Naive thymus-derived CD4-positive, alpha-beta T cell (primary cell): ENCODE measurements at regions not wholly inside any gene's neighbourhood (a gene's known extent, or its start where the extent isn't known, plus 50 kb on each side); places are given as distances from the start of the nearest gene placed in this dataset.

ENCODE experiments used
- ATAC-seq: fragments of 150-1000 bp; cut with Tn5 transposase; 2 replicates; pipeline ENCODE4 v1.10.0; 2021; ENCODE audit warnings: mild to moderate bottlenecking, moderate library complexity
- CTCF ChIA-PET: fragments of 350-600 bp; sonication (Branson Sonifier 250); formaldehyde crosslinking; loops from one replicate; lab custom pipeline; 2021; ENCODE audit warnings: antibody characterized with exemption; lab: Charles Lee
- POLR2A ChIA-PET: fragments of 350-600 bp; sonication (Branson Sonifier 250); formaldehyde crosslinking; loops from one replicate; lab custom pipeline; 2021; ENCODE audit warnings: antibody characterized with exemption, inconsistent platforms; lab: Charles Lee
- DNase-seq, 9 donors: peaks; one replicate each; pipeline versions ENCODE4 v3.0.0 to v3.0.0-alpha.2; 2020 to 2022; ENCODE audit warnings: mixed read lengths in 1 of 9
- H3K27ac ChIP-seq: one replicate; pipeline ENCODE4 v1.7.0; 2013; ENCODE audit warnings: mild to moderate bottlenecking, low read depth, low read length, moderate library complexity
- H3K27me3 ChIP-seq, 2 donors: one replicate each; pipeline ENCODE4 v1.7.0; 2013; ENCODE audit warnings: low read length in 2 of 2, mild to moderate bottlenecking in 2 of 2, moderate library complexity in 2 of 2; ENCODE audit not compliant: control insufficient read depth in 2 of 2, insufficient read depth in 2 of 2
- H3K36me3 ChIP-seq, 3 experiments: 1 replicate in 2 of 3; 2 replicates in 1 of 3; pipeline ENCODE4 v1.7.0; 2013; ENCODE audit warnings: low read length in 3 of 3, mild to moderate bottlenecking in 3 of 3, moderate library complexity in 1 of 3; ENCODE audit not compliant: insufficient read depth in 3 of 3, control insufficient read depth in 2 of 3
- H3K4me1 ChIP-seq, 2 donors: one replicate each; pipeline ENCODE4 v1.7.0; 2013; ENCODE audit warnings: low read length in 2 of 2, mild to moderate bottlenecking in 2 of 2, moderate library complexity in 1 of 2; ENCODE audit not compliant: control insufficient read depth in 2 of 2, insufficient read depth in 2 of 2
- H3K4me3 ChIP-seq: 2 replicates; pipeline ENCODE4 v1.7.0; 2013; ENCODE audit warnings: mild to moderate bottlenecking, low read length
- H3K9me3 ChIP-seq, 3 experiments: 1 replicate in 2 of 3; 2 replicates in 1 of 3; pipeline ENCODE4 v1.7.0; 2013; ENCODE audit warnings: low read length in 3 of 3; ENCODE audit not compliant: control insufficient read depth in 2 of 3
- H3K27ac Mint-ChIP-seq, 9 donors: one replicate each; pipeline ENCODE4 v1.8.0; 2020 to 2022; ENCODE audit warnings: mixed read lengths in 9 of 9, mild to moderate bottlenecking in 8 of 9, moderate library complexity in 5 of 9, inconsistent platforms in 2 of 9
- H3K27me3 Mint-ChIP-seq, 5 donors: one replicate each; pipeline ENCODE4 v1.8.0; 2021 to 2022; ENCODE audit warnings: mixed read lengths in 5 of 5, mild to moderate bottlenecking in 1 of 5
- H3K36me3 Mint-ChIP-seq, 5 donors: one replicate each; pipeline ENCODE4 v1.8.0; 2020 to 2022; ENCODE audit warnings: mixed read lengths in 5 of 5, mild to moderate bottlenecking in 3 of 5, inconsistent platforms in 1 of 5
- H3K4me1 Mint-ChIP-seq, 7 donors: one replicate each; pipeline ENCODE4 v1.8.0; 2020 to 2022; ENCODE audit warnings: mixed read lengths in 7 of 7, mild to moderate bottlenecking in 3 of 7, inconsistent platforms in 1 of 7
- H3K4me3 Mint-ChIP-seq, 10 donors: one replicate each; pipeline ENCODE4 v1.8.0; 2020 to 2022; ENCODE audit warnings: mild to moderate bottlenecking in 10 of 10, mixed read lengths in 10 of 10, moderate library complexity in 6 of 10, inconsistent platforms in 2 of 10
- H3K9me3 Mint-ChIP-seq, 11 donors: one replicate each; pipeline ENCODE4 v1.8.0; 2020 to 2022; ENCODE audit warnings: mixed read lengths in 11 of 11, mild to moderate bottlenecking in 4 of 11, inconsistent platforms in 1 of 11, moderate library complexity in 1 of 11
- intact Hi-C, 2 donors: fragments of 100-400 bp; cut with micrococcal nuclease; formaldehyde crosslinking; loops; one replicate each; pipeline ENCODE4 v1.15.1; 2023

- H3K27ac Mint-ChIP-seq: peak overlapping the region in 1 of 9 donors; percentile 13
- H3K36me3 Mint-ChIP-seq: peaks cover 0 to 6% (median 4%) of the 10 kb centered on the region in 5 donors
- DNase-seq (no peak), ATAC-seq (no peak)
- H3K4me1 Mint-ChIP-seq: no peaks in the 10 kb centered on the region
- Histone ChIP-seq H3K36me3 (no peaks in the 10 kb centered on the region), H3K9me3 (no peaks in the 10 kb centered on the region), H3K4me3 (no peak overlapping the region), H3K27ac (no peak overlapping the region), H3K27me3 (no peaks in the 10 kb centered on the region), H3K4me1 (no peaks in the 10 kb centered on the region)
- POLR2A ChIA-PET: no interaction called here
- peaks cover 0 to 10% (median 5%) of the 10 kb centered on the region in 11 donors for H3K9me3 Mint-ChIP-seq
- H3K27me3 Mint-ChIP-seq: no peaks in the 10 kb centered on the region
- CTCF ChIA-PET: no interaction called here
- no peak overlapping the region for H3K4me3 Mint-ChIP-seq
- intact Hi-C loops: no loop called here
Observed at GRCh38 chr12:116425256-116426193, 133.7 kb upstream of the MAP1LC3B2 start.

GRCh38 chr12:116426391-116427136 lies 132.6 kb upstream of the MAP1LC3B2 start:
- CTCF ChIA-PET: no interaction called here
- H3K9me3 ChIP-seq: no peaks in the 10 kb centered on the region
- H3K4me3 Mint-ChIP-seq: no peak overlapping the region
- H3K27ac Mint-ChIP-seq: no peak overlapping the region
- H3K27me3 Mint-ChIP-seq: no peaks in the 10 kb centered on the region
- intact Hi-C loops: no loop called here
- no peak overlapping the region for H3K27ac ChIP-seq
- H3K4me1 Mint-ChIP-seq: no peaks in the 10 kb centered on the region
- peaks cover 0 to 7% (median 4%) of the 10 kb centered on the region in 11 donors for H3K9me3 Mint-ChIP-seq
- no peak overlapping the region for H3K4me3 ChIP-seq
- DNase-seq (no peak), ATAC-seq (no peak)
- H3K36me3 ChIP-seq: no peaks in the 10 kb centered on the region
- peaks cover 0 to 6% (median 4%) of the 10 kb centered on the region in 5 donors for H3K36me3 Mint-ChIP-seq
- H3K4me1 ChIP-seq: no peaks in the 10 kb centered on the region
- H3K27me3 ChIP-seq: no peaks in the 10 kb centered on the region
- POLR2A ChIA-PET: no interaction called here

- H3K9me3 ChIP-seq: no peaks in the 10 kb centered on the region
- H3K27me3 ChIP-seq: no peaks in the 10 kb centered on the region
- Mint-ChIP-seq H3K27me3 (no peaks in the 10 kb centered on the region), H3K4me1 (no peaks in the 10 kb centered on the region), H3K36me3 (no peaks in the 10 kb centered on the region), H3K9me3 (peaks cover 0 to 1% (median 0%) of the 10 kb centered on the region in 11 donors), H3K4me3 (no peak overlapping the region), H3K27ac (no peak overlapping the region)
- no peak for DNase-seq
- no peaks in the 10 kb centered on the region for H3K4me1 ChIP-seq
- ChIA-PET CTCF (no interaction called here), POLR2A (no interaction called here)
- H3K27ac ChIP-seq: no peak overlapping the region
- intact Hi-C loops: no loop called here
- no peak overlapping the region for H3K4me3 ChIP-seq
- H3K36me3 ChIP-seq: no peaks in the 10 kb centered on the region
- no peak for ATAC-seq
Observed at GRCh38 chr12:116427200-116427930, 131.8 kb upstream of the MAP1LC3B2 start.

GRCh38 chr12:116429826-116430360 lies 129.3 kb upstream of the MAP1LC3B2 start:
- Histone ChIP-seq H3K27ac (no peak overlapping the region), H3K4me1 (no peaks in the 10 kb centered on the region), H3K4me3 (no peak overlapping the region), H3K9me3 (no peaks in the 10 kb centered on the region), H3K36me3 (no peaks in the 10 kb centered on the region), H3K27me3 (no peaks in the 10 kb centered on the region)
- Mint-ChIP-seq H3K27ac (peak overlapping the region in 1 of 9 donors; percentile 59), H3K4me3 (no peak overlapping the region), H3K9me3 (peaks cover 0 to 1% (median 0%) of the 10 kb centered on the region in 11 donors), H3K27me3 (no peaks in the 10 kb centered on the region), H3K4me1 (peaks cover 0 to 6% (median 5%) of the 10 kb centered on the region in 7 donors), H3K36me3 (no peaks in the 10 kb centered on the region)
- no peak for DNase-seq
- ATAC-seq: no peak
- intact Hi-C loops: no loop called here
- ChIA-PET POLR2A (interaction anchor here (0.6 kb wide), 1 partner anchor 205 kb away, joined by 3 read pairs; no protein-coding TSS in a partner anchor), CTCF (no interaction called here)

- no peaks in the 10 kb centered on the region for H3K9me3 ChIP-seq
- ATAC-seq (no peak), DNase-seq (no peak)
- ChIA-PET POLR2A (interaction anchor here (0.7 kb wide), 1 partner anchor 189 kb away, joined by 3 read pairs; no protein-coding TSS in a partner anchor), CTCF (no interaction called here)
- no peaks in the 10 kb centered on the region for H3K27me3 Mint-ChIP-seq
- intact Hi-C loops: no loop called here
- H3K27ac ChIP-seq: no peak overlapping the region
- H3K27me3 ChIP-seq: no peaks in the 10 kb centered on the region
- peaks cover 0 to 1% (median 0%) of the 10 kb centered on the region in 11 donors for H3K9me3 Mint-ChIP-seq
- H3K4me3 ChIP-seq: no peak overlapping the region
- no peak overlapping the region for H3K4me3 Mint-ChIP-seq
- no peaks in the 10 kb centered on the region for H3K36me3 Mint-ChIP-seq
- H3K36me3 ChIP-seq: no peaks in the 10 kb centered on the region
- H3K27ac Mint-ChIP-seq: no peak overlapping the region
- no peaks in the 10 kb centered on the region for H3K4me1 ChIP-seq
- peaks cover 0 to 6% (median 5%) of the 10 kb centered on the region in 7 donors for H3K4me1 Mint-ChIP-seq
Observed at GRCh38 chr12:116430911-116431565, 128.1 kb upstream of the MAP1LC3B2 start.
